DND-41 (cell line): ENCODE measurements at regions not wholly inside any gene's neighbourhood (a gene's known extent, or its start where the extent isn't known, plus 50 kb on each side); places are given as distances from the start of the nearest gene placed in this dataset.

Source experiments
- ATAC-seq: fragments of 200-7000 bp; cut with Tn5 transposase; 3 replicates; pipeline ENCODE4 v1.9.1; 2021; ENCODE audit warnings: low read depth; ENCODE audit not compliant: insufficient read depth
- DNase-seq: peaks from one replicate; pipeline ENCODE4 v3.0.0-alpha.2; 2020
- H2AFZ ChIP-seq: 2 replicates; pipeline ENCODE4 v1.6.0; 2012; ENCODE audit warnings: low read depth, low read length
- H3K27ac ChIP-seq: 2 replicates; pipeline ENCODE4 v1.5.1; 2012; ENCODE audit warnings: low read length, inconsistent platforms
- H3K27me3 ChIP-seq: fragments of 200-600 bp; sonication (generic); 2 replicates; pipeline ENCODE4 v1.6.0; 2012; ENCODE audit warnings: low read length, mild to moderate bottlenecking, inconsistent platforms; ENCODE audit not compliant: insufficient read depth, poor library complexity
- H3K36me3 ChIP-seq: 2 replicates; pipeline ENCODE4 v1.5.1; 2012; ENCODE audit warnings: low read length, inconsistent platforms; ENCODE audit not compliant: insufficient read depth
- H3K4me1 ChIP-seq: 2 replicates; pipeline ENCODE4 v1.5.1; 2012; ENCODE audit warnings: mild to moderate bottlenecking, low read length; ENCODE audit not compliant: insufficient read depth
- H3K4me2 ChIP-seq: 2 replicates; pipeline ENCODE4 v1.6.0; 2012; ENCODE audit warnings: mild to moderate bottlenecking, moderate library complexity, low read length, inconsistent platforms; ENCODE audit not compliant: insufficient read depth
- H3K4me3 ChIP-seq, 2 experiments: fragments of 200-600 bp in 1 of 2; shearing (Covaris generic) in 1 of 2; 2 replicates each; pipeline ENCODE4 v1.5.1; 2012 to 2016; ENCODE audit warnings: inconsistent platforms in 2 of 2, low read length in 2 of 2, mild to moderate bottlenecking in 2 of 2, low read depth in 1 of 2, moderate library complexity in 1 of 2
- H3K79me2 ChIP-seq: 2 replicates; pipeline ENCODE4 v1.6.0; 2012; ENCODE audit warnings: low read length, inconsistent platforms; ENCODE audit not compliant: insufficient read depth
- H3K9ac ChIP-seq: 2 replicates; pipeline ENCODE4 v1.6.0; 2012; ENCODE audit warnings: low read depth, mild to moderate bottlenecking, inconsistent platforms, low read length, moderate library complexity
- H3K9me3 ChIP-seq: 2 replicates; pipeline ENCODE4 v1.5.1; 2012; ENCODE audit warnings: low read length, moderate library complexity, mild to moderate bottlenecking, inconsistent platforms; ENCODE audit not compliant: insufficient read depth, severe bottlenecking
- H4K20me1 ChIP-seq: 2 replicates; pipeline ENCODE4 v1.6.0; 2012; ENCODE audit warnings: low read length; ENCODE audit not compliant: insufficient read depth
- EZH2 ChIP-seq: IDR thresholded peaks from 3 replicates; pipeline ENCODE4 v1.6.1; 2012; ENCODE audit warnings: borderline replicate concordance, low read depth, mild to moderate bottlenecking, moderate library complexity, low read length, inconsistent platforms; ENCODE audit not compliant: severe bottlenecking
- TF ChIP-seq, protein P1 (sequence below): IDR thresholded peaks from 2 replicates; pipeline ENCODE4 v1.5.1; 2012; ENCODE audit warnings: borderline replicate concordance, low read length, moderate library complexity, mild to moderate bottlenecking; ENCODE audit not compliant: poor library complexity, severe bottlenecking; ENCODE audit errors: extremely low read depth

DNA sequence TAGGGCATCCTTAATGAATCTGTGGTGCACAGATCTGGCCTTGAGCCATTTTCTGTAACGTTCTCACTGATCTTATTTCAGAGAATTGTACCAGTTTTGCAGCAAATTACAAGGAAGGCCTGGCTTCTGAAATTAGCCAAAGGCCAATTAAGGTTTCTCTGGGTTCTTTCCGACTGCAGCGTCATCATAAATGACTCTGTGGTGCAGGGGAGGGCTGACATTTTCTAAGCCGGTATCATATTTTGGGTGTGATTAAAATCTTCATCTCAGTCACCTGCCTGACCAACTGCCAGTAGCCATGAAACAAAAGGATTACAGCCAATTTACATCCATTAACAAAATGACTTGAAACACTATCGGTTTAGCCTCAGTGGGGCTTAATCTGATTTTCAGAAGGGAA, 363.7 kb downstream of the ADRA2A start:
- Histone ChIP-seq H4K20me1 (no peaks in the 10 kb centered on the region), H3K36me3 (no peaks in the 10 kb centered on the region), H3K27me3 (no peaks in the 10 kb centered on the region), H3K9ac (no peak overlapping the region), H3K9me3 (no peaks in the 10 kb centered on the region), H3K79me2 (no peaks in the 10 kb centered on the region), H3K4me1 (no peaks in the 10 kb centered on the region), H3K27ac (no peak overlapping the region), H3K4me2 (no peak overlapping the region), H3K4me3 (no peak overlapping the region), H2AFZ (no peak overlapping the region)
- DNase-seq (no peak), ATAC-seq (no peak)
- TF ChIP-seq, protein P1, sequence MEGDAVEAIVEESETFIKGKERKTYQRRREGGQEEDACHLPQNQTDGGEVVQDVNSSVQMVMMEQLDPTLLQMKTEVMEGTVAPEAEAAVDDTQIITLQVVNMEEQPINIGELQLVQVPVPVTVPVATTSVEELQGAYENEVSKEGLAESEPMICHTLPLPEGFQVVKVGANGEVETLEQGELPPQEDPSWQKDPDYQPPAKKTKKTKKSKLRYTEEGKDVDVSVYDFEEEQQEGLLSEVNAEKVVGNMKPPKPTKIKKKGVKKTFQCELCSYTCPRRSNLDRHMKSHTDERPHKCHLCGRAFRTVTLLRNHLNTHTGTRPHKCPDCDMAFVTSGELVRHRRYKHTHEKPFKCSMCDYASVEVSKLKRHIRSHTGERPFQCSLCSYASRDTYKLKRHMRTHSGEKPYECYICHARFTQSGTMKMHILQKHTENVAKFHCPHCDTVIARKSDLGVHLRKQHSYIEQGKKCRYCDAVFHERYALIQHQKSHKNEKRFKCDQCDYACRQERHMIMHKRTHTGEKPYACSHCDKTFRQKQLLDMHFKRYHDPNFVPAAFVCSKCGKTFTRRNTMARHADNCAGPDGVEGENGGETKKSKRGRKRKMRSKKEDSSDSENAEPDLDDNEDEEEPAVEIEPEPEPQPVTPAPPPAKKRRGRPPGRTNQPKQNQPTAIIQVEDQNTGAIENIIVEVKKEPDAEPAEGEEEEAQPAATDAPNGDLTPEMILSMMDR = no peak
- no peak for TF ChIP-seq EZH2

DNA sequence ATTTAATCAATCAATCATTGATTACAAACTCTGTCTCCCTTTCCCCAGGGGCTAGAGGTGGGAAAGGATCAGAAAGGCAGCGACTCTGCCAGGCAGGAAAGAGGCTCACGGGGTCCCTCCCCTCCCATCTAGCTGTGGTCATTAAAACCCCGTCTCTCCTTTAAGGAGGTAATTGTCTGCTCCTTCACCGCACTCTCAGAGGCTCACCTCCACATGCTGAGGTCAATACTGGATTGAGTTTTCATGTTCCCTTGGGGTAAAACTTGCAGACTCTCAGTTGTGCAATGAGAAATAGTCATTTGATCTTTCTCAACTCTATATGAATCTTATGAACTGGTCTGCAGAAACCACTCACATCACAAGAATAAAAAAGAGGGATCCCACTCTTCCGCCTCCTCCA, 368.8 kb downstream of the ADRA2A start:
- no peaks in the 10 kb centered on the region for H3K36me3 ChIP-seq
- no peak for ATAC-seq
- H3K27ac ChIP-seq = no peak overlapping the region

DNA sequence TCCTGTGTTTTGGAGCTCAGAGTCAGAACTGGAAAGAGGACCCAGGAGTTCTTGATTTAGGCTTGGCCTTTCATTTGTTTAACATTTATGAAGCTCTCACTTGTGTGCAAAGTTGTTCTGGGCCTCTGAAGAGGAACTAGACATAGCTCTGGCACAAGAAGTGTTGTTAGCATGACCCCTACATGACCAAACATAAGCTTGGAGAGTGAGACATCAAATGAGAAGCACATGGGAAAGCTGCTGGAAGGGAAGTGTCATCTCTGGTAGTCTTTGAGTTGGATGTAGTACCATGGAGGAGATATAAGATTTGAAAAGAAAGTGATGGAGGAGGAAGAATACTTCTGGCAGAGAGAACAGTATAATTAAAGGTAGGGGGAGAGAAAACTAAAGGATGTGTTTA, 370.1 kb downstream of the ADRA2A start:
- no peak overlapping the region for H3K27ac ChIP-seq
- no peaks in the 10 kb centered on the region for H4K20me1 ChIP-seq

More for the DNA sequence above, 368.8 kb downstream of the ADRA2A start:
- Histone ChIP-seq H3K27me3 (no peaks in the 10 kb centered on the region), H3K4me1 (no peaks in the 10 kb centered on the region), H3K9ac (no peak overlapping the region), H4K20me1 (no peaks in the 10 kb centered on the region), H3K4me2 (no peak overlapping the region), H3K9me3 (no peaks in the 10 kb centered on the region), H3K4me3 (no peak overlapping the region), H3K79me2 (no peaks in the 10 kb centered on the region), H2AFZ (no peak overlapping the region)
- TF ChIP-seq, protein P1 = no peak
- TF ChIP-seq EZH2 = no peak
- DNase-seq = no peak

More for the DNA sequence above, 370.1 kb downstream of the ADRA2A start:
- Histone ChIP-seq H3K9me3 (no peaks in the 10 kb centered on the region), H3K36me3 (no peaks in the 10 kb centered on the region), H3K4me3 (no peak overlapping the region), H3K79me2 (no peaks in the 10 kb centered on the region), H3K27me3 (no peaks in the 10 kb centered on the region), H3K9ac (no peak overlapping the region), H2AFZ (no peak overlapping the region), H3K4me2 (no peak overlapping the region), H3K4me1 (no peaks in the 10 kb centered on the region)
- DNase-seq (no peak), ATAC-seq (no peak)
- TF ChIP-seq, protein P1 = no peak
- no peak for TF ChIP-seq EZH2
